ENCODE measurements at regions not wholly inside any gene's neighbourhood (a gene's known extent, or its start where the extent isn't known, plus 50 kb on each side); places are given as distances from the start of the nearest gene placed in this dataset.

DNA sequence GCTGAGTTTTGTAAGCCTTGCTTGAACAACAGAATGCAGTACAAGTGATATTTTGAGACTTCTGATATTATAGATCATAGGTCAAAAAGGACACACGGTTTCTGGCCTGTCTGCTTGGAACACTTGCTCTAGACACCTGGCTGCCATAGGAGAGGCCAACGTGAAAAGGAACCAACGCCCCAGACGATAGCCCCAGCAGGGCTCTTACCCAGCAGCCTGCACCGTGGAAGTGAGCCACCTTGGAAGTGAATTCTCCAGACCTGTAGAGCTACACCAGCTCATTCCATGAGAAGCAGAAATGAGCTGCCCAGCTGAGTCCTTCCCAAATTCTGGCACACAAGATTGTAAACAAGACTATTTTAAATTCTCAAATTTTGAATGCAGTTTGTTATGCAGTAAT, 323.1 kb downstream of the FBXO8 start:
- Histone ChIP-seq H3K9me2 (replicated peaks; ENCODE audit: control insufficient read depth, low read length) (no peaks in the 10 kb centered on the region), H3K27ac (ENCODE audit: low read depth, low read length) (no peak overlapping the region)
- TF ChIP-seq EZH2phosphoT487 (IDR thresholded peaks at IDR 0.05; ENCODE audit: borderline replicate concordance, low read length): no peak
- TF ChIP-seq, protein P1, sequence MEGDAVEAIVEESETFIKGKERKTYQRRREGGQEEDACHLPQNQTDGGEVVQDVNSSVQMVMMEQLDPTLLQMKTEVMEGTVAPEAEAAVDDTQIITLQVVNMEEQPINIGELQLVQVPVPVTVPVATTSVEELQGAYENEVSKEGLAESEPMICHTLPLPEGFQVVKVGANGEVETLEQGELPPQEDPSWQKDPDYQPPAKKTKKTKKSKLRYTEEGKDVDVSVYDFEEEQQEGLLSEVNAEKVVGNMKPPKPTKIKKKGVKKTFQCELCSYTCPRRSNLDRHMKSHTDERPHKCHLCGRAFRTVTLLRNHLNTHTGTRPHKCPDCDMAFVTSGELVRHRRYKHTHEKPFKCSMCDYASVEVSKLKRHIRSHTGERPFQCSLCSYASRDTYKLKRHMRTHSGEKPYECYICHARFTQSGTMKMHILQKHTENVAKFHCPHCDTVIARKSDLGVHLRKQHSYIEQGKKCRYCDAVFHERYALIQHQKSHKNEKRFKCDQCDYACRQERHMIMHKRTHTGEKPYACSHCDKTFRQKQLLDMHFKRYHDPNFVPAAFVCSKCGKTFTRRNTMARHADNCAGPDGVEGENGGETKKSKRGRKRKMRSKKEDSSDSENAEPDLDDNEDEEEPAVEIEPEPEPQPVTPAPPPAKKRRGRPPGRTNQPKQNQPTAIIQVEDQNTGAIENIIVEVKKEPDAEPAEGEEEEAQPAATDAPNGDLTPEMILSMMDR (IDR thresholded peaks at IDR 0.05; ENCODE audit: low read depth, low read length, poor library complexity, severe bottlenecking): no peak

DNA sequence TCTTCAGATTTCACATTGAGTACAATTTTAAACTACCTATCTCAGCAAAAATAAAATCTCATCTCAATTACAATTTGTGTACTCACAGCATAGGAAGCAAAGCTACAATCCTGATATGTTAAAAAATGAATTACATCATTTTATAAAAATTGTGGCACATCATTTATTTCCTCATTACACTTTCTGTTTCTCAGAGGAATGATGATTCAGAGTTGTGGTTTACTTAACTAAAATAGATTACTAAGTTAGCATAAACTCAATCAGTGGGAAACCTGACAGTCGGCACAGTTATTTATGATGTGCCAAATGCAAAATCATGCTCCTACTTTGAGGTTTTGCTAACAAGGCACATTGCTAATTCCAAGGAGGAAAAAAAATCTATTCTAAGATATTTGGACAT, 325.0 kb downstream of the FBXO8 start:
- H3K36me3 ChIP-seq (ENCODE audit: control insufficient read depth, low read length): no peaks in the 10 kb centered on the region
- no peak overlapping the region for H3K4me2 ChIP-seq (ENCODE audit: low read length)

More for the DNA sequence above, 323.1 kb downstream of the FBXO8 start:
- Histone ChIP-seq H3F3A (ENCODE audit: control insufficient read depth, insufficient read depth) (no peaks in the 10 kb centered on the region), H3K4me2 (ENCODE audit: low read length) (no peak overlapping the region), H3K27me3 (ENCODE audit: control insufficient read depth, low read length) (peaks cover 4% of the 10 kb centered on the region; the same call in 1 of the 2 replicates), H3K4me3 (ENCODE audit: low read length) (no peak overlapping the region), H4K20me1 (ENCODE audit: control insufficient read depth, insufficient read depth, low read depth, low read length) (no peaks in the 10 kb centered on the region), H3K4me1 (ENCODE audit: control insufficient read depth, low read length) (no peaks in the 10 kb centered on the region), H3K79me2 (ENCODE audit: control insufficient read depth, low read length) (no peaks in the 10 kb centered on the region), H3K36me3 (ENCODE audit: control insufficient read depth, low read length) (no peaks in the 10 kb centered on the region), H3K9me3 (ENCODE audit: control insufficient read depth, insufficient read depth, low read length) (no peaks in the 10 kb centered on the region)

DNA sequence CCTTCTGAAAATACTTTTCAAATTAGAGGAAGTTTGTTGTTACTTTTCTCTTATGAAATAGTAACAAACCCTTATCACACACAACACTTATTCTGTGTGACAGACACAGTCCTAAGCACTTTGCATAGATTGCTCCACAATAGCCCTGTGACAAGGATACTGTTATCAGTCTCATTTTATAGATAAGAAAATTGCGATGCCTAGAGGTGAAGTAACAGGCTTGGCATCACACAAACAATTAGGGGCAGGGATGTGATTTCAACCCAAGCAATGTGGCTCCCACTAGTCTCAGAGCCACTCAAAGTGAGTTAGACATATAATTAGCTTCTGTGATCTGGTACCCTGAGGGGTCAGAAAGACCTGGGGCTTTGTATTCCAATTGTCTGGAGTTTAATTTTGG, 339.9 kb downstream of the FBXO8 start:
- Histone ChIP-seq H3K4me2 (ENCODE audit: low read length) (no peak overlapping the region), H3K4me1 (ENCODE audit: control insufficient read depth, low read length) (no peaks in the 10 kb centered on the region), H3K27ac (ENCODE audit: low read depth, low read length) (no peak overlapping the region)

More for the DNA sequence above, 325.0 kb downstream of the FBXO8 start:
- Histone ChIP-seq H3K27me3 (ENCODE audit: control insufficient read depth, low read length) (peaks cover 4% of the 10 kb centered on the region; the same call in 1 of the 2 replicates), H3F3A (ENCODE audit: control insufficient read depth, insufficient read depth) (no peaks in the 10 kb centered on the region), H4K20me1 (ENCODE audit: control insufficient read depth, insufficient read depth, low read depth, low read length) (no peaks in the 10 kb centered on the region), H3K4me1 (ENCODE audit: control insufficient read depth, low read length) (no peaks in the 10 kb centered on the region), H3K9me3 (ENCODE audit: control insufficient read depth, insufficient read depth, low read length) (no peaks in the 10 kb centered on the region), H3K4me3 (ENCODE audit: low read length) (no peak overlapping the region), H3K79me2 (ENCODE audit: control insufficient read depth, low read length) (no peaks in the 10 kb centered on the region), H3K9me2 (replicated peaks; ENCODE audit: control insufficient read depth, low read length) (no peaks in the 10 kb centered on the region), H3K27ac (ENCODE audit: low read depth, low read length) (no peak overlapping the region)
- no peak for TF ChIP-seq EZH2phosphoT487 (IDR thresholded peaks at IDR 0.05; ENCODE audit: borderline replicate concordance, low read length)
- TF ChIP-seq, protein P1 (IDR thresholded peaks at IDR 0.05; ENCODE audit: low read depth, low read length, poor library complexity, severe bottlenecking): no peak

More for the DNA sequence above, 339.9 kb downstream of the FBXO8 start:
- Histone ChIP-seq H3K36me3 (ENCODE audit: control insufficient read depth, low read length) (no peaks in the 10 kb centered on the region), H3K9me3 (ENCODE audit: control insufficient read depth, insufficient read depth, low read length) (no peaks in the 10 kb centered on the region), H3K9me2 (replicated peaks; ENCODE audit: control insufficient read depth, low read length) (no peaks in the 10 kb centered on the region), H4K20me1 (ENCODE audit: control insufficient read depth, insufficient read depth, low read depth, low read length) (no peaks in the 10 kb centered on the region), H3K27me3 (ENCODE audit: control insufficient read depth, low read length) (no peaks in the 10 kb centered on the region), H3F3A (ENCODE audit: control insufficient read depth, insufficient read depth) (no peaks in the 10 kb centered on the region), H3K4me3 (ENCODE audit: low read length) (no peak overlapping the region), H3K79me2 (ENCODE audit: control insufficient read depth, low read length) (no peaks in the 10 kb centered on the region)
- TF ChIP-seq, protein P1 (IDR thresholded peaks at IDR 0.05; ENCODE audit: low read depth, low read length, poor library complexity, severe bottlenecking): no peak
- TF ChIP-seq EZH2phosphoT487 (IDR thresholded peaks at IDR 0.05; ENCODE audit: borderline replicate concordance, low read length): no peak
